ENCODE measurements at regions not wholly inside any gene's neighbourhood (a gene's known extent, or its start where the extent isn't known, plus 50 kb on each side); places are given as distances from the start of the nearest gene placed in this dataset.

- H3K36me3 Mint-ChIP-seq (ENCODE audit: low read depth): no peaks in the 10 kb centered on the region
- no peak for DNase-seq
- CTCF ChIA-PET: no interaction called here
- no peaks in the 10 kb centered on the region for H3K4me1 Mint-ChIP-seq (ENCODE audit: low read depth)
- no peak overlapping the region for H3K27ac Mint-ChIP-seq
- H3K9me3 Mint-ChIP-seq: peaks cover 7% of the 10 kb centered on the region
- no peak overlapping the region for H3K4me3 Mint-ChIP-seq
- intact Hi-C loops (cut with micrococcal nuclease): no loop called here
- no peaks in the 10 kb centered on the region for H3K27me3 Mint-ChIP-seq (ENCODE audit: low read depth)
These were observed 523.0 kb upstream of the PTPRD start for GRCh38 chr9:11135851-11136250.

- no peak overlapping the region for H3K27ac Mint-ChIP-seq
- H3K4me3 Mint-ChIP-seq: no peak overlapping the region
- H3K27me3 Mint-ChIP-seq (ENCODE audit: low read depth): no peaks in the 10 kb centered on the region
- intact Hi-C loops (cut with micrococcal nuclease): no loop called here
- CTCF ChIA-PET: no interaction called here
- H3K9me3 Mint-ChIP-seq: peaks cover 13% of the 10 kb centered on the region
- H3K4me1 Mint-ChIP-seq (ENCODE audit: low read depth): no peaks in the 10 kb centered on the region
- DNase-seq: no peak
- no peaks in the 10 kb centered on the region for H3K36me3 Mint-ChIP-seq (ENCODE audit: low read depth)
These were observed 528.6 kb upstream of the PTPRD start for GRCh38 chr9:11141357-11141756.

GRCh38 chr9:11142965-11143738 is 530.4 kb upstream of the PTPRD start:
- intact Hi-C loops (cut with micrococcal nuclease): no loop called here
- H3K9me3 Mint-ChIP-seq: peaks cover 10% of the 10 kb centered on the region
- no peaks in the 10 kb centered on the region for H3K4me1 Mint-ChIP-seq (ENCODE audit: low read depth)
- CTCF ChIA-PET: no interaction called here
- no peaks in the 10 kb centered on the region for H3K27me3 Mint-ChIP-seq (ENCODE audit: low read depth)
- no peak for DNase-seq
- H3K4me3 Mint-ChIP-seq: no peak overlapping the region
- H3K36me3 Mint-ChIP-seq (ENCODE audit: low read depth): no peaks in the 10 kb centered on the region
- no peak overlapping the region for H3K27ac Mint-ChIP-seq

- Mint-ChIP-seq H3K9me3 (peaks cover 10% of the 10 kb centered on the region), H3K27ac (no peak overlapping the region), H3K4me3 (no peak overlapping the region), H3K27me3 (ENCODE audit: low read depth) (no peaks in the 10 kb centered on the region), H3K36me3 (ENCODE audit: low read depth) (no peaks in the 10 kb centered on the region), H3K4me1 (ENCODE audit: low read depth) (no peaks in the 10 kb centered on the region)
- no peak for DNase-seq
- CTCF ChIA-PET: no interaction called here
- intact Hi-C loops (cut with micrococcal nuclease): no loop called here
These were observed 531.9 kb upstream of the PTPRD start for GRCh38 chr9:11144746-11145145.

GRCh38 chr9:11148189-11148588 is 535.4 kb upstream of the PTPRD start:
- no peak overlapping the region for H3K4me3 Mint-ChIP-seq
- no peak for DNase-seq
- H3K36me3 Mint-ChIP-seq (ENCODE audit: low read depth): no peaks in the 10 kb centered on the region
- no peaks in the 10 kb centered on the region for H3K4me1 Mint-ChIP-seq (ENCODE audit: low read depth)
- H3K27me3 Mint-ChIP-seq (ENCODE audit: low read depth): no peaks in the 10 kb centered on the region
- H3K9me3 Mint-ChIP-seq: peaks cover 16% of the 10 kb centered on the region
- intact Hi-C loops (cut with micrococcal nuclease): no loop called here
- CTCF ChIA-PET: no interaction called here
- H3K27ac Mint-ChIP-seq: no peak overlapping the region

GRCh38 chr9:11149065-11149464 is 536.3 kb upstream of the PTPRD start:
- Mint-ChIP-seq H3K36me3 (ENCODE audit: low read depth) (no peaks in the 10 kb centered on the region), H3K27me3 (ENCODE audit: low read depth) (no peaks in the 10 kb centered on the region), H3K4me1 (ENCODE audit: low read depth) (no peaks in the 10 kb centered on the region), H3K9me3 (peaks cover 23% of the 10 kb centered on the region), H3K4me3 (no peak overlapping the region), H3K27ac (no peak overlapping the region)
- DNase-seq: no peak
- CTCF ChIA-PET: no interaction called here
- intact Hi-C loops (cut with micrococcal nuclease): no loop called here

- CTCF ChIA-PET: interaction anchor here (0.6 kb wide), 1 partner anchor 501 kb away, joined by 3 read pairs; no protein-coding TSS in a partner anchor
- H3K27me3 Mint-ChIP-seq (ENCODE audit: low read depth): no peaks in the 10 kb centered on the region
- no peak overlapping the region for H3K4me3 Mint-ChIP-seq
- no peak overlapping the region for H3K27ac Mint-ChIP-seq
- intact Hi-C loops (cut with micrococcal nuclease): no loop called here
- H3K4me1 Mint-ChIP-seq (ENCODE audit: low read depth): no peaks in the 10 kb centered on the region
- H3K36me3 Mint-ChIP-seq (ENCODE audit: low read depth): no peaks in the 10 kb centered on the region
- H3K9me3 Mint-ChIP-seq: peaks cover 33% of the 10 kb centered on the region
- no peak for DNase-seq
These were observed 545.3 kb upstream of the PTPRD start for GRCh38 chr9:11158063-11158462.

GRCh38 chr9:11158676-11159075 is 545.9 kb upstream of the PTPRD start:
- CTCF ChIA-PET: no interaction called here
- H3K36me3 Mint-ChIP-seq (ENCODE audit: low read depth): no peaks in the 10 kb centered on the region
- no peaks in the 10 kb centered on the region for H3K27me3 Mint-ChIP-seq (ENCODE audit: low read depth)
- peaks cover 27% of the 10 kb centered on the region for H3K9me3 Mint-ChIP-seq
- no peak overlapping the region for H3K4me3 Mint-ChIP-seq
- no peak overlapping the region for H3K27ac Mint-ChIP-seq
- DNase-seq: no peak
- no peaks in the 10 kb centered on the region for H3K4me1 Mint-ChIP-seq (ENCODE audit: low read depth)
- intact Hi-C loops (cut with micrococcal nuclease): no loop called here

GRCh38 chr9:11159318-11159862 is 546.6 kb upstream of the PTPRD start:
- H3K27ac Mint-ChIP-seq: no peak overlapping the region
- DNase-seq: no peak
- H3K36me3 Mint-ChIP-seq (ENCODE audit: low read depth): no peaks in the 10 kb centered on the region
- no peaks in the 10 kb centered on the region for H3K27me3 Mint-ChIP-seq (ENCODE audit: low read depth)
- intact Hi-C loops (cut with micrococcal nuclease): no loop called here
- no peaks in the 10 kb centered on the region for H3K4me1 Mint-ChIP-seq (ENCODE audit: low read depth)
- H3K9me3 Mint-ChIP-seq: peaks cover 28% of the 10 kb centered on the region
- CTCF ChIA-PET: no interaction called here
- H3K4me3 Mint-ChIP-seq: no peak overlapping the region

- intact Hi-C loops (cut with micrococcal nuclease): no loop called here
- H3K9me3 Mint-ChIP-seq: peaks cover 14% of the 10 kb centered on the region
- no peaks in the 10 kb centered on the region for H3K36me3 Mint-ChIP-seq (ENCODE audit: low read depth)
- H3K4me1 Mint-ChIP-seq (ENCODE audit: low read depth): no peaks in the 10 kb centered on the region
- no peak overlapping the region for H3K4me3 Mint-ChIP-seq
- H3K27ac Mint-ChIP-seq: no peak overlapping the region
- CTCF ChIA-PET: no interaction called here
- DNase-seq: no peak
- H3K27me3 Mint-ChIP-seq (ENCODE audit: low read depth): no peaks in the 10 kb centered on the region
These were observed 551.0 kb upstream of the PTPRD start for GRCh38 chr9:11163843-11164242.

- H3K27me3 Mint-ChIP-seq (ENCODE audit: low read depth): no peaks in the 10 kb centered on the region
- H3K36me3 Mint-ChIP-seq (ENCODE audit: low read depth): no peaks in the 10 kb centered on the region
- intact Hi-C loops (cut with micrococcal nuclease): no loop called here
- no peak overlapping the region for H3K27ac Mint-ChIP-seq
- no peak for DNase-seq
- H3K9me3 Mint-ChIP-seq: peaks cover 4% of the 10 kb centered on the region
- CTCF ChIA-PET: no interaction called here
- no peak overlapping the region for H3K4me3 Mint-ChIP-seq
- no peaks in the 10 kb centered on the region for H3K4me1 Mint-ChIP-seq (ENCODE audit: low read depth)
These were observed 569.2 kb upstream of the PTPRD start for GRCh38 chr9:11182001-11182400.

GRCh38 chr9:11190719-11191118 is 577.9 kb upstream of the PTPRD start:
- Mint-ChIP-seq H3K4me3 (no peak overlapping the region), H3K4me1 (ENCODE audit: low read depth) (no peaks in the 10 kb centered on the region), H3K9me3 (peaks cover 19% of the 10 kb centered on the region), H3K27me3 (ENCODE audit: low read depth) (no peaks in the 10 kb centered on the region), H3K27ac (no peak overlapping the region), H3K36me3 (ENCODE audit: low read depth) (no peaks in the 10 kb centered on the region)
- intact Hi-C loops (cut with micrococcal nuclease): no loop called here
- CTCF ChIA-PET: no interaction called here
- no peak for DNase-seq

- intact Hi-C loops (cut with micrococcal nuclease): no loop called here
- H3K4me1 Mint-ChIP-seq (ENCODE audit: low read depth): no peaks in the 10 kb centered on the region
- no peak overlapping the region for H3K27ac Mint-ChIP-seq
- DNase-seq: no peak
- no peaks in the 10 kb centered on the region for H3K27me3 Mint-ChIP-seq (ENCODE audit: low read depth)
- H3K9me3 Mint-ChIP-seq: peaks cover 15% of the 10 kb centered on the region
- CTCF ChIA-PET: no interaction called here
- H3K36me3 Mint-ChIP-seq (ENCODE audit: low read depth): no peaks in the 10 kb centered on the region
- H3K4me3 Mint-ChIP-seq: no peak overlapping the region
These were observed 580.2 kb upstream of the PTPRD start for GRCh38 chr9:11192993-11193392.
